GM13976 (cell line): ENCODE measurements at regions not wholly inside any gene's neighbourhood (a gene's known extent, or its start where the extent isn't known, plus 50 kb on each side); places are given as distances from the start of the nearest gene placed in this dataset.

Experiments
- DNase-seq: peaks from one replicate; pipeline ENCODE4 v3.0.0; 2012; ENCODE audit warnings: low spot score
- in situ Hi-C: fragments of 300-500 bp; cut with MboI; formaldehyde crosslinking; loops from one replicate; pipeline ENCODE4 v1.12.0; 2022; ENCODE audit warnings: low sequenced_read_pairs, mixed read lengths, inconsistent platforms; ENCODE audit not compliant: unreplicated experiment
- TF ChIP-seq, protein P1 (sequence below): IDR thresholded peaks from 2 replicates; pipeline ENCODE4 v1.5.1; 2012; ENCODE audit warnings: borderline replicate concordance, mild to moderate bottlenecking; ENCODE audit not compliant: insufficient read depth; ENCODE audit errors: extremely low read depth, missing control alignments, control extremely low read depth

DNA sequence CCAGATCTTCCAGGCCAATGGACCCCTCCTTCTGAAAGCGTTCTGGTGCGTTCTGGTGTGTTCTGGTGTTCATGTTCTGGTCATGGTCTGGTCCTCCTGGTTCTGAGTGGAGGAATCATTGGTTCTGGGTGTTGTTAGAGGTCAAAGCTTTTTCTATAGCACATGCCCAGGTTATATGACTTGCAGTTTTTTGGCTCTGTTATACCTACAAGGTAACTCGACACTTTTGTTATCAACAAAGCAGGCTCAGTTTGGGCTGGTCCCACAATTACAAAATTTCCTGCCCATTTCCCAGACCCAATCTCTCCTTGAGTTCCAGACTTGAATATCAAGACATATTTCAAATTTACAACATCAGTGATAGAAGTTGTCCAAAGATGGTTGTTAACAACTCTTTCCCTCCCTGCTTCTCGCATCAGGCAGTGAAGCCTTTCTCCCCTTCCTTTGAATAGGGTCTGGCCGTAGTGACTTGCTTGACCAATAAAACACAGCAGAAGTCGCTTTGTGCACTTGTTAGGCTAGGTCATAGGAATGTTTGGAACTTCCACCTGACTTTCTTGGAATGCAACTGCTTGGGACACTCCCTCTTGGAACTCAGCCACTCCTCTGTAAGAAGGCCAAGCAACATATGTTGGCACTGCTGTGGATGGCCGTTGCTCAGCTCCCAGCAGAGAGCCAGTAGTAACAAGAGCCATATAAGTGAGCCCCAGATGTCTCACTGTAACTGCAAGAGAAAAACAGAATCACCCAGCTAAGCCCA is 83.1 kb upstream of the STEAP1B start:
- no peak for DNase-seq
- TF ChIP-seq, protein P1, sequence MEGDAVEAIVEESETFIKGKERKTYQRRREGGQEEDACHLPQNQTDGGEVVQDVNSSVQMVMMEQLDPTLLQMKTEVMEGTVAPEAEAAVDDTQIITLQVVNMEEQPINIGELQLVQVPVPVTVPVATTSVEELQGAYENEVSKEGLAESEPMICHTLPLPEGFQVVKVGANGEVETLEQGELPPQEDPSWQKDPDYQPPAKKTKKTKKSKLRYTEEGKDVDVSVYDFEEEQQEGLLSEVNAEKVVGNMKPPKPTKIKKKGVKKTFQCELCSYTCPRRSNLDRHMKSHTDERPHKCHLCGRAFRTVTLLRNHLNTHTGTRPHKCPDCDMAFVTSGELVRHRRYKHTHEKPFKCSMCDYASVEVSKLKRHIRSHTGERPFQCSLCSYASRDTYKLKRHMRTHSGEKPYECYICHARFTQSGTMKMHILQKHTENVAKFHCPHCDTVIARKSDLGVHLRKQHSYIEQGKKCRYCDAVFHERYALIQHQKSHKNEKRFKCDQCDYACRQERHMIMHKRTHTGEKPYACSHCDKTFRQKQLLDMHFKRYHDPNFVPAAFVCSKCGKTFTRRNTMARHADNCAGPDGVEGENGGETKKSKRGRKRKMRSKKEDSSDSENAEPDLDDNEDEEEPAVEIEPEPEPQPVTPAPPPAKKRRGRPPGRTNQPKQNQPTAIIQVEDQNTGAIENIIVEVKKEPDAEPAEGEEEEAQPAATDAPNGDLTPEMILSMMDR = no peak
- in situ Hi-C loops = no loop called here

DNA sequence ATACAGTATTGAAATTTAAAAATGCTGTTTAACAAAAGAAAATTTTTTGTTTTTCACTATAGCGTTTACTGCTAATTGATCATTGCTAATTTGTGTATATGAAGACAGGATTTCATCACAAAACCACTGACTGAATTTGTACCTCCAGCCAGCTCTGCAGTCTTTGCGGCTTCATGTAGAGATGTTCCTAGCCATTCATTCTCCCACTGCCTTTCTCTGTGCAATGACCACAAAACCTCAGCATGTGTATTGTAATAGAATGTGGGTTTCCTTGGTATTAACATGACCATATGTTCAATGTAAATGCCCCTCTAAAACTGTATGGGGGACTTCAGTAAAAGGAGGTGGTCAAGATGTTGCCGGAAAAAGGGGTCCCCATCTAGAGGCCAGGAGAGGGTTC is 81.1 kb upstream of the STEAP1B start:
- DNase-seq = no peak
- TF ChIP-seq, protein P1 = no peak
- in situ Hi-C loops = no loop called here

DNA sequence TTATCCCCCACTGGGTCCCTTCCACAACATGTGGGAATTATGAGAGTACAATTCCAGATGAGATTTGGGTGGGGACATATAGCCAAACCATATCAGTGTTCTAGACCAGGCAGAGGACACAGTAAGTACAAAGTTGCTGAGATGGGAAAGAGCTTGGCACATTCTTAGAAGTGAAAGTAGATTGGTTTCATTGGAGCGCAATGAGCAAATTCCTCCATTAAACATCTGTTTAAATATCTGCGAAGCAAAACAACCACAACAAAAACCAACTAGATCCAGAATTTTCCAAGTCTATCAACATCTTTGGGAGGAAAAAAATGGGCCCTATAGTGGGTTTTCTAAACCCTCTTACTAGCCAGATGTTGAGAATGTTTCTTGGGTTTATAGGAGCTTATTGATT is 80.0 kb upstream of the STEAP1B start:
- no peak for DNase-seq
- in situ Hi-C loops = no loop called here
- TF ChIP-seq, protein P1 = no peak

DNA sequence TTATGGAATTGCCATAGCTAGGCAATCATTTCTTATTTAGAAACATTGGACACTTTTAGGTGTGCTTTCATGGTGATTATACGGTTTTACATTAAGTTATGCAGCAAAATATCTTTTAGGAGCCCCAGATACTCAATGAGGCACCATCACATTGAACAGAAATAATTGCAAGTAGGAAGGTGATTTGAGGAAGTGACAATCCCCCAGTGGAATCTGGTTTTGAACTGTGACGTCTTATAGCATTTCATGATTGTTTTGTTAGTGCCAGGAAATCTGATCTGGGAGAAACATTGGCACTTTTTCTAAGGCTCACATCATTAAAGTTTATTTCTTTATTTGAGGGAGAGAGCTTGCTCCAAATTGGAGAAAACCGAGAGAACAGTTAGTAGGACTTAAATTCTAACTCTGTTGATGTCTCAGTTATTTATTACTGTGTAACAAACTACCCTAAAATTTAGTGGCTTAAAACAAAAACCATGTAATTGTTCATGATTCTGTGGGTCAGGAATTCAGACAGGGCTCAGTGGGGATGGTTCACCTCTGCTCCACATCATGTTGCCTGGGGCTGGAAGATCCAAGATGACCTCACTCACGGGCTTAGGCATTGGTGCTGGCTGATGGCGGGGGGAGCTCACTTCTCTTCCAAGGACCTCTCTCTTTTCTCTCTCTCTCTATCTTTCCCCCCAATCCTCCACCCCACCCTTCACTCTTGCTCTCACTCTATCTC is 78.2 kb upstream of the STEAP1B start:
- in situ Hi-C loops = no loop called here
- DNase-seq = no peak
- TF ChIP-seq, protein P1 = no peak

DNA sequence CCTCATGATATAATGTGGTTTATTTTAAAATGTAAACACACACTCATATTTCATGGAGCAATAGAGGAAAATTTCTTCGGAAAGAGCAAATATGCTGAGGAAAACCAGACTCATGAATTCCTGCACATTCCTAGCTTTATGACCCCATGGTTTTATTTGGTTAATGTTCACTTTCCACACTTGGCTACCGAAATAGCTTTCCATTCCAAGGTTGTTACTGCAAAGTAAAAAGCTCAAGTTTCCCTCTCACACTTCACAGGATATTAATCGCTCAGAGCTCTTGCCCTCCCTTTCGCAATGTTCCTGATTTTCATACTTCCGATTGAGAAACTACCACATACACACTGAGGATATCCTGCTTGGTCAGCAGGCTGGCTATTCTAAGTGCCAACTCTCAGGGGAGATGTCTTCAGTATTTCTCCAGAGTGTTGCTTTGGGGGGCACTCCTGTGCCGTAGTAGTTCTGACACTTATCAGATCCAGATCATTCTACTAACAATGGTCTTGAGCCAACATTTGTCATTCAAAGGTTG is 77.5 kb upstream of the STEAP1B start:
- TF ChIP-seq, protein P1 = no peak
- in situ Hi-C loops = no loop called here
- DNase-seq = no peak

DNA sequence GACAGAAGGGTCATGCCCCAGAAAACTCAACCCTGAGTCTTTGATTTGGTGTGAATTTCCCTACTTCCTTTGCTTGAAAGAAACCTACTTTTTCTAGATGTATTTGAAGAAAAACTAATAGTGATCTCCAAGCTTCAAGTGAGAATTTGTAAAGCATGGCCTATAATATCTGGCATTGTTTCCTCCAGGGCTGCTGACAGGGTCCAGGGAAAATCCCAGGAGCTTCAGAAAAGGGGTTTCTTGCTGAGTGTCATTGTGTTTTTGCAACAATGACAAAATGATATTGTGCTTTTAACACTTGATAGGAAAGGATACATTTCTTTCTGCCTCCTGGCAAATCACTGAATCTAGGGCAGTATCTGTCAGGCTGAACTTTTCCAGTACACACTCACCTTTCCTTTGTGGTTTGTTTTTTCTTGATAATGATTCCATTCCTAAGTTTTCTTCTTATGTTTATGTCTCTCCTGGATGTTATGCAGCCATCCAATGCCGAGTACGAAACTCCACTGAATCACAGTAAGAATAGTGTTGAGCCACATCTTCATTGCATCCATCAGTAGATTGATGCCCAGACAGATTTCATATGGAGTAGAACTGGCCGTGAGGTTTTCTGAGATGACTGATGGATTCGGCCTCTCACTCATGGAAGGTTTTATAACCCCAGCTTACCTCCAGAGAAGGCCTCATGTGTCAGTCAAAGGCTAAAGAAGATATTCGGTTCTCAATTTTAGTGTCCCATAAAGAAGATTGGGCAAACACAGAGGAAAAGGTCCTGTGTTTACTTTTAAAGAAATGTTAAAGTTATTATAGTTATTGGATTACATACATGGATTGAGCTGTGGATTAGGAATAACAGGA is 76.9 kb upstream of the STEAP1B start:
- DNase-seq = no peak
- TF ChIP-seq, protein P1 = no peak
- in situ Hi-C loops = no loop called here
